SH-SY5Y (cell line): ENCODE measurements at regions not wholly inside any gene's neighbourhood (a gene's known extent, or its start where the extent isn't known, plus 50 kb on each side); places are given as distances from the start of the nearest gene placed in this dataset.

Source experiments
- GATA2 ChIP-seq: IDR thresholded peaks from 2 replicates; pipeline ENCODE4 v1.6.1; 2011; ENCODE audit warnings: mild to moderate bottlenecking, low read depth, low read length
- GATA3 ChIP-seq: IDR thresholded peaks from 2 replicates; pipeline ENCODE4 v1.6.1; 2011; ENCODE audit warnings: low read depth, mild to moderate bottlenecking, low read length, moderate library complexity

GRCh38 chr10:90028312-90028711 is 326.9 kb downstream of the KIF20B start:
- TF ChIP-seq GATA2 (no peak), GATA3 (no peak)
